ENCODE measurements at regions not wholly inside any gene's neighbourhood (a gene's known extent, or its start where the extent isn't known, plus 50 kb on each side); places are given as distances from the start of the nearest gene placed in this dataset.

GRCh38 chrX:112377481-112377880 lies 294.9 kb upstream of the TRPC5 start:
- DNase-seq (ENCODE audit: extremely low read depth, low read depth) = no peak
- TF ChIP-seq, protein P1, sequence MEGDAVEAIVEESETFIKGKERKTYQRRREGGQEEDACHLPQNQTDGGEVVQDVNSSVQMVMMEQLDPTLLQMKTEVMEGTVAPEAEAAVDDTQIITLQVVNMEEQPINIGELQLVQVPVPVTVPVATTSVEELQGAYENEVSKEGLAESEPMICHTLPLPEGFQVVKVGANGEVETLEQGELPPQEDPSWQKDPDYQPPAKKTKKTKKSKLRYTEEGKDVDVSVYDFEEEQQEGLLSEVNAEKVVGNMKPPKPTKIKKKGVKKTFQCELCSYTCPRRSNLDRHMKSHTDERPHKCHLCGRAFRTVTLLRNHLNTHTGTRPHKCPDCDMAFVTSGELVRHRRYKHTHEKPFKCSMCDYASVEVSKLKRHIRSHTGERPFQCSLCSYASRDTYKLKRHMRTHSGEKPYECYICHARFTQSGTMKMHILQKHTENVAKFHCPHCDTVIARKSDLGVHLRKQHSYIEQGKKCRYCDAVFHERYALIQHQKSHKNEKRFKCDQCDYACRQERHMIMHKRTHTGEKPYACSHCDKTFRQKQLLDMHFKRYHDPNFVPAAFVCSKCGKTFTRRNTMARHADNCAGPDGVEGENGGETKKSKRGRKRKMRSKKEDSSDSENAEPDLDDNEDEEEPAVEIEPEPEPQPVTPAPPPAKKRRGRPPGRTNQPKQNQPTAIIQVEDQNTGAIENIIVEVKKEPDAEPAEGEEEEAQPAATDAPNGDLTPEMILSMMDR (IDR thresholded peaks at IDR 0.05; ENCODE audit: low read depth, low read length) = no peak

DNA sequence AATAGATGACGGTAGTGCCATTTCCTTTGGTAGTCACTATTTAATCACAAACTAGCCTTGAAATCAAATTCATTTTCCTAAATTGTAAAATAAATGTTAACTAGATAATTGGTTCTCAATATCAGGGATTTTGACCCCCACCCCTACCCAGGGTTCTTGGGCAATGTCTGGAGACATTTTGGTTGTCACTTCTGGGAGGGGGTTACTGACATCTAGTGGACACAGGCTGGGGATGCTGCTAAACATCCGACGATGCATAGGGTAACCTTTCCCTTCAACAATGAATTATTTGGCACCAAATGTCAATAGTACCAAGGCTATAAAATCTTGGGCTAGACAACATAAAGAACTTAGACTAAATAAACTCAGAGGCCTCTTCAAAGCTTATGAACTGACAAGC lies 285.8 kb upstream of the TRPC5 start:
- TF ChIP-seq, protein P1 (IDR thresholded peaks at IDR 0.05; ENCODE audit: low read depth, low read length) = no peak; the same call in none of the 2 replicates
- no peak for DNase-seq (ENCODE audit: extremely low read depth, low read depth)

DNA sequence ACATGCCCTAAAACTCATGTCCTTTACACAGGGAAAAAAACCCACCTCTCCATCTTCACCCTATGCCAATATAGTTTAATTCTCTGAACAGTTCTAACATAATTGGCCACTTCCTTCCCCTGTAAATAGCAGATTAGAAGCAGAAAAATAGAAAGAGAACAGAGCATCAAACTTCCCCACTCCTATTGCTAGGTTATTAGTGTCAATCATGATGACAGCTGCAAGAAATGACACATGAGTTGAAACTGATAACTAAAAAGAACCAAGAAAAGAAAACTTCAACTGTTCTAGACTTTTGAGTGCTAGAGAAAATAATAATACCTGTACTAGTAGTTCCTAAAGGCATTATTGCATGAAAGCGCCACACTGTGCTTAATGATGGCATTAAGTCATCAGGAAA lies 284.5 kb upstream of the TRPC5 start:
- TF ChIP-seq, protein P1 (IDR thresholded peaks at IDR 0.05; ENCODE audit: low read depth, low read length) = no peak
- DNase-seq (ENCODE audit: extremely low read depth, low read depth) = no peak

DNA sequence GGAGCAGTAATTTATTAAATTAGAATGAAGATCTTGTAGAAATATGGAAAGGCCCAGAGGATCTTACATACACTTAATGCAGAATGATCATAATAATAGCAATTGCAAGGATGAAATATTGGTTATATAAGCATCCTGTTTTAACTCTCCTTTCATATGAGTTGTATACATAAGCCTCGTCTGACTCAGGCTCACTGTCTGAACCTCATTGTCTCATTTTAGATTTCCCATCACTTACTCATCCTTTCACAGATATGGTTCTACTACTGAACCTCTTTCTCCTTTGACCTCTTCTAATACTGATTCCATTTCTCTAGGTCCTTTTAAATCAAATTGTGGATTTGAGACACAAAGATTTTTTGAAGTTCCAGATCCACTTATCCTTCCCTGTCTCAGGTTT lies 277.3 kb upstream of the TRPC5 start:
- TF ChIP-seq, protein P1 (IDR thresholded peaks at IDR 0.05; ENCODE audit: low read depth, low read length) = no peak
- DNase-seq (ENCODE audit: extremely low read depth, low read depth) = no peak

GRCh38 chrX:112355931-112356330 lies 273.4 kb upstream of the TRPC5 start:
- TF ChIP-seq, protein P1 (IDR thresholded peaks at IDR 0.05; ENCODE audit: low read depth, low read length) = no peak
- no peak for DNase-seq (ENCODE audit: extremely low read depth, low read depth)

DNA sequence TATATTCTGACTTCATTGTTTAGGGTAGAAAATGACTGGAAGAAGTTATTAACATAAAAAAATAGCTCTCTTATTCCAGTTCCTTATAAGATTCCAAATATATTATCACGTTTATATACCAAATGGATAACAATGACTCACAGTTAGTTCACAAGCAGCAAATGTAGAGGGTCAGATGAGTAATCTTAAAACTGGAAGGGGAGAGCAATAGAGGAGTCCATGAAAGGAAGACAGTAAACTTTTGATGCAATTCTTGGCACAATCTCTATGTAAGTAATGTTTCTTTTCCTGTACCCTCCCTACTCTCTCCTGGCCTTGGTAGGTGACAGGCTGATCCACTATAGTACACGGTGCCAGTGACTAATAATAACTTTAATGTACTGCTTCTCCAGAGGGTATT lies 259.0 kb upstream of the TRPC5 start:
- TF ChIP-seq, protein P1 (IDR thresholded peaks at IDR 0.05; ENCODE audit: low read depth, low read length) = no peak
- DNase-seq (ENCODE audit: extremely low read depth, low read depth) = no peak

GRCh38 chrX:112313201-112313600 lies 230.6 kb upstream of the TRPC5 start:
- TF ChIP-seq, protein P1 (IDR thresholded peaks at IDR 0.05; ENCODE audit: low read depth, low read length) = no peak

More at GRCh38 chrX:112313201-112313600, 230.6 kb upstream of the TRPC5 start:
- no peak for DNase-seq (ENCODE audit: extremely low read depth, low read depth)
